Fibroblast of pulmonary artery (primary cell): ENCODE measurements at regions not wholly inside any gene's neighbourhood (a gene's known extent, or its start where the extent isn't known, plus 50 kb on each side); places are given as distances from the start of the nearest gene placed in this dataset.

ENCODE experiments used
- DNase-seq: peaks from one replicate; pipeline ENCODE4 v3.0.0-alpha.2; 2010; ENCODE audit warnings: low read depth
- H3K4me3 ChIP-seq: replicated peaks from 2 replicates; pipeline ENCODE4 v1.5.1; 2011; ENCODE audit warnings: low read depth, mild to moderate bottlenecking, control low read depth, low read length, moderate library complexity
- CTCF ChIP-seq: IDR thresholded peaks from 2 replicates; pipeline ENCODE4 v1.5.1; 2011; ENCODE audit warnings: mild to moderate bottlenecking, control low read depth, low read length, inconsistent platforms; ENCODE audit errors: missing control alignments

DNA sequence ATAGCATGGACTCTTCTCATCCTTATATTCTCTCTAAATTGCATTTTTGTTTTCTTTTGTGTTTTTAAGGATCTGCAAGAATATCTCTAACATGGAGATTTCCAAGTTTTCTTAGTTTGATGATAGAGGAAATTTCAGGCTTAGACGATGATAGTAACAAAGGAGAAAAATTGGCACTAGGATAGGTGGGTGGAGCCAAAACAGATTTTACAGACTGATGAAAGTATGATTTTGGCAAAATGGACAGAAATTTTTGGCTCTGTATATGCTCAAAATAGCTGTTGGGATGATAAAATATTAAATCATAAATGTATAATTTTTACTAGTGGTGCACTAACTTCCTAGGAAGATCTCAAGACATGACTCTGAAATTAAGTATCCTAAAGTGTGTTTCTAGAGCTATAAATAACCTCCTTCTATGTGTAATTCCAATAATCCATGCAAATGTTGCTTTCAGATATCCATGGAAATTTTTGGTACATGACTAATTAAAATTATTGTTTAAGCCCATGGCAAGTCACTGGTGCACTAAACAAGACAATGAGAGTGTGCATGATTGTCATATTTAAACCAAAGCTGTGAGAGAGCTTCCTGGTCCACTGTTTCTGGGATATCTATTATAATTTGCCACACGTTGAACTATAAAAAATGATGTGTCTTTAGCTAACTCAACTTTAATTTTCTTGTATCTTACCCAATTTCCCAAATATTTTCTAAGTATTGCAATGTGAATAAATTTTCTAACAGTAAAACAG, 55.8 kb upstream of the NBEA start:
- no peak for DNase-seq
- no peak overlapping the region for H3K4me3 ChIP-seq
- no peak for TF ChIP-seq CTCF

- TF ChIP-seq CTCF: no peak
- DNase-seq: no peak
- H3K4me3 ChIP-seq: no peak overlapping the region
Measured at GRCh38 chr13:34886987-34887386, 55.1 kb upstream of the NBEA start.
